SK-N-SH (cell line): ENCODE measurements at regions not wholly inside any gene's neighbourhood (a gene's known extent, or its start where the extent isn't known, plus 50 kb on each side); places are given as distances from the start of the nearest gene placed in this dataset.

Source experiments
- CTCF ChIA-PET: fragments of 300-600, 350-600 bp; formaldehyde crosslinking; extraction: SDS; loops from one replicate; lab custom pipeline; 2021; lab: Yijun Ruan, JAX
- POLR2A ChIA-PET: fragments of 350-600 bp; sonication (Branson Sonifier 250); formaldehyde crosslinking; extraction: SDS; loops from one replicate; lab custom pipeline; 2020; ENCODE audit warnings: antibody characterized with exemption, inconsistent platforms; lab: Yijun Ruan, JAX
- DNase-seq: peaks from one replicate; pipeline ENCODE4 v3.0.0; 2012
- H2AFZ ChIP-seq: fragments of 200-600 bp; sonication (generic); 2 replicates; pipeline ENCODE4 v1.8.1; 2016; ENCODE audit warnings: antibody characterized with exemption, mild to moderate bottlenecking, low read depth
- H3F3A ChIP-seq: fragments of 200-600 bp; sonication (generic); replicated peaks from 2 replicates; pipeline ENCODE3; 2016; ENCODE audit warnings: antibody characterized with exemption, mild to moderate bottlenecking; ENCODE audit not compliant: insufficient read depth
- H3K27ac ChIP-seq, 2 experiments: fragments of 200-500 bp in 1 of 2; fragments of 200-600 bp in 1 of 2; sonication (Bioruptor generic) in 1 of 2; sonication (generic), shearing (Covaris generic) in 1 of 2; 2 replicates each; pipeline versions ENCODE4 v1.5.1 to v1.6.1; 2014 to 2016; ENCODE audit warnings: low read depth in 2 of 2, inconsistent platforms in 1 of 2, low read length in 1 of 2, mild to moderate bottlenecking in 1 of 2, mixed read lengths in 1 of 2
- H3K27me3 ChIP-seq: fragments of 200-600 bp; sonication (generic), shearing (Covaris generic); 2 replicates; pipeline ENCODE4 v1.6.1; 2016; ENCODE audit warnings: mixed run types; ENCODE audit not compliant: insufficient read depth
- H3K36me3 ChIP-seq, 2 experiments: fragments of 200-500 bp in 1 of 2; fragments of 200-600 bp in 1 of 2; sonication (Bioruptor generic) in 1 of 2; sonication (generic) in 1 of 2; replicated peaks in 1 of 2; 2 replicates each; pipeline versions ENCODE3 to v1.5.1; 2014 to 2016; ENCODE audit warnings: low read length in 1 of 2, mild to moderate bottlenecking in 1 of 2; ENCODE audit not compliant: insufficient read depth in 2 of 2, control insufficient read depth in 1 of 2
- H3K4me1 ChIP-seq, 2 experiments: fragments of 200-500 bp in 1 of 2; fragments of 200-600 bp in 1 of 2; sonication (Bioruptor generic) in 1 of 2; sonication (generic), shearing (Covaris generic) in 1 of 2; 2 replicates each; pipeline versions ENCODE4 v1.5.1 to v1.6.1; 2014 to 2016; ENCODE audit warnings: low read depth in 1 of 2, low read length in 1 of 2, mixed run types in 1 of 2; ENCODE audit not compliant: insufficient read depth in 2 of 2, control insufficient read depth in 1 of 2
- H3K4me2 ChIP-seq: fragments of 200-600 bp; sonication (generic), shearing (Covaris generic); 2 replicates; pipeline ENCODE4 v1.6.1; 2017; ENCODE audit warnings: mixed run types
- H3K4me3 ChIP-seq, 2 experiments: fragments of 200-500 bp in 1 of 2; fragments of 200-600 bp in 1 of 2; sonication (Bioruptor generic) in 1 of 2; sonication (generic), shearing (Covaris generic) in 1 of 2; 2 replicates each; pipeline versions ENCODE4 v1.5.1 to v1.8.1; 2014 to 2016; ENCODE audit warnings: low read depth in 2 of 2, inconsistent platforms in 1 of 2, low read length in 1 of 2, mild to moderate bottlenecking in 1 of 2, mixed read lengths in 1 of 2, moderate library complexity in 1 of 2
- H3K79me2 ChIP-seq: fragments of 200-600 bp; sonication (generic); 2 replicates; pipeline ENCODE4 v1.8.1; 2017; ENCODE audit warnings: mild to moderate bottlenecking; ENCODE audit not compliant: insufficient read depth
- H3K9ac ChIP-seq: fragments of 200-600 bp; sonication (generic); 2 replicates; pipeline ENCODE4 v1.6.1; 2017; ENCODE audit warnings: mixed run types
- H3K9me2 ChIP-seq: fragments of 200-600 bp; sonication (generic); 2 replicates; pipeline ENCODE4 v1.6.1; 2017; ENCODE audit warnings: mixed run types
- H3K9me3 ChIP-seq: fragments of 200-600 bp; sonication (generic); 2 replicates; pipeline ENCODE4 v1.6.1; 2017; ENCODE audit warnings: mixed run types, mild to moderate bottlenecking, moderate library complexity
- H4K20me1 ChIP-seq: fragments of 200-600 bp; sonication (generic); 2 replicates; pipeline ENCODE4 v1.6.1; 2017; ENCODE audit warnings: mild to moderate bottlenecking, mixed run types; ENCODE audit not compliant: insufficient read depth
- CTCF ChIP-seq: fragments of 200-600 bp; sonication (generic); IDR thresholded peaks from 2 replicates; pipeline ENCODE4 v1.6.1; 2017; ENCODE audit warnings: antibody characterized with exemption, mild to moderate bottlenecking, moderate library complexity
- ELF1 ChIP-seq: IDR thresholded peaks from 2 replicates; pipeline ENCODE4 v1.4.0; 2012
- EP300 ChIP-seq, 2 experiments: IDR thresholded peaks; 2 replicates each; pipeline versions ENCODE4 v1.4.0 to v1.6.1; 2012; ENCODE audit warnings: borderline replicate concordance in 1 of 2, low read depth in 1 of 2, low read length in 1 of 2
- GABPA ChIP-seq: IDR thresholded peaks from 2 replicates; pipeline ENCODE4 v1.4.0; 2012; ENCODE audit warnings: low read depth, mild to moderate bottlenecking
- JUND ChIP-seq: IDR thresholded peaks from 2 replicates; pipeline ENCODE4 v1.4.0; 2012
- MEF2A ChIP-seq: IDR thresholded peaks from 2 replicates; pipeline ENCODE4 v1.4.0; 2012; ENCODE audit warnings: low read depth, borderline replicate concordance
- MXI1 ChIP-seq: IDR thresholded peaks from 2 replicates; pipeline ENCODE4 v1.6.1; 2012; ENCODE audit warnings: mild to moderate bottlenecking, low read depth, low read length, improper control_type of control experiment
- NRF1 ChIP-seq: IDR thresholded peaks from 2 replicates; pipeline ENCODE4 v1.6.1; 2012; ENCODE audit warnings: low read depth, mild to moderate bottlenecking, low read length
- PBX3 ChIP-seq: IDR thresholded peaks from 2 replicates; pipeline ENCODE4; 2012
- POLR2AphosphoS5 ChIP-seq: IDR thresholded peaks from 2 replicates; pipeline ENCODE4 v1.6.1; 2012; ENCODE audit warnings: low read depth, low read length
- RAD21 ChIP-seq: IDR thresholded peaks from 2 replicates; pipeline ENCODE4 v1.6.1; 2012; ENCODE audit warnings: mild to moderate bottlenecking, low read length
- RCOR1 ChIP-seq: fragments of 150-350 bp; IDR thresholded peaks from 2 replicates; pipeline ENCODE4 v1.6.1; 2017; ENCODE audit warnings: antibody characterized with exemption, low read length
- REST ChIP-seq: IDR thresholded peaks from 2 replicates; pipeline ENCODE4 v1.6.1; 2012; ENCODE audit warnings: mild to moderate bottlenecking, low read depth, low read length, moderate library complexity
- RFX5 ChIP-seq: IDR thresholded peaks from 2 replicates; pipeline ENCODE4 v1.6.1; 2012; ENCODE audit warnings: mild to moderate bottlenecking, improper control_type of control experiment, low read length
- TAF1 ChIP-seq: IDR thresholded peaks from 2 replicates; pipeline ENCODE4 v1.6.1; 2012; ENCODE audit warnings: low read depth, mild to moderate bottlenecking, low read length, moderate library complexity, borderline replicate concordance
- USF2 ChIP-seq: fragments of 150-350 bp; IDR thresholded peaks from 2 replicates; pipeline ENCODE4 v1.6.1; 2017; ENCODE audit warnings: antibody characterized with exemption, low read length, low read depth, borderline replicate concordance
- YY1 ChIP-seq: IDR thresholded peaks from 2 replicates; pipeline ENCODE4 v1.4.0; 2012; ENCODE audit warnings: low read depth, mild to moderate bottlenecking
- ZBTB33 ChIP-seq: IDR thresholded peaks from 2 replicates; pipeline ENCODE4 v1.4.0; 2012; ENCODE audit warnings: low read depth, borderline replicate concordance
- WGBS: methylation state at CpG from one replicate; pipeline ENCODE4 v1.1.6; 2017; ENCODE audit warnings: low lambda C conversion rate; 5-methylcytosine and 5-hydroxymethylcytosine counted together
- TF ChIP-seq, protein P1 (sequence below): IDR thresholded peaks from 2 replicates; pipeline ENCODE4 v1.4.0; 2012; ENCODE audit warnings: low read depth

GRCh38 chr4:189404271-189404670, 536.4 kb upstream of the FRG1 start:
- no peak overlapping the region for H3K4me2 ChIP-seq
- H3K9ac ChIP-seq = no peak overlapping the region
- no peaks in the 10 kb centered on the region for H3K9me3 ChIP-seq
- DNase-seq = no peak
- H3K9me2 ChIP-seq = no peaks in the 10 kb centered on the region
- TF ChIP-seq RAD21 (no peak), REST (no peak), ELF1 (no peak), ZBTB33 (no peak), EP300 (IDR thresholded peaks at IDR 0.05; ENCODE audit: borderline replicate concordance in 1 of 2, low read depth in 1 of 2, low read length in 1 of 2) (no peak), RCOR1 (no peak), PBX3 (no peak), RFX5 (no peak), GABPA (no peak), POLR2AphosphoS5 (no peak)
- TF ChIP-seq, protein P1, sequence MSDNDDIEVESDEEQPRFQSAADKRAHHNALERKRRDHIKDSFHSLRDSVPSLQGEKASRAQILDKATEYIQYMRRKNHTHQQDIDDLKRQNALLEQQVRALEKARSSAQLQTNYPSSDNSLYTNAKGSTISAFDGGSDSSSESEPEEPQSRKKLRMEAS = no peak
- H3K79me2 ChIP-seq = no peaks in the 10 kb centered on the region
- no peak overlapping the region for H3K27ac ChIP-seq
- H3F3A ChIP-seq = no peaks in the 10 kb centered on the region
- no peaks in the 10 kb centered on the region for H4K20me1 ChIP-seq
- 10% methylated on average over 1 of the region's 1 CpG for WGBS
- no peak overlapping the region for H2AFZ ChIP-seq
- no peaks in the 10 kb centered on the region for H3K36me3 ChIP-seq
- ChIA-PET CTCF (no interaction called here), POLR2A (no interaction called here)
- no peaks in the 10 kb centered on the region for H3K4me1 ChIP-seq
- H3K4me3 ChIP-seq = no peak overlapping the region
- no peaks in the 10 kb centered on the region for H3K27me3 ChIP-seq

DNA sequence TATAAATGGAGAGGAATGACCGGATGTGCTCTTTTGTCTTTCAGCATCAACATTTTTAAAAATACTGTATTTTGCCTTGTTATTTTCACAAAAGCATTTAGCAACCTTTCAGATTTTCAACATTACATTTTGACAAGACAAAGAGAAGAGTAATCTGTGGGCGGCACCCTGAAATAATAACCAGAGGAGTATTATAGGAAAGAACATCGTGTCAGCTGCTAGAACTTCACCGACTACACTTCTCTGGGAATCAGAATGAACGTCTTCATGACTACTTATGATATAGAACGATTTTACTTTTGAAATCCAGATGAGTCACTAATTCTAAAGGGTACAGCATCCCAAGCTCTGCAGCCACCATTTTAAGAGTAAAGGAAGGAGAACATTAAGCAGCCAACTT, 531.5 kb upstream of the FRG1 start:
- Histone ChIP-seq H3K4me1 (no peaks in the 10 kb centered on the region), H3F3A (no peaks in the 10 kb centered on the region), H3K4me2 (no peak overlapping the region), H3K36me3 (no peaks in the 10 kb centered on the region), H3K9ac (no peak overlapping the region), H3K9me3 (no peaks in the 10 kb centered on the region), H4K20me1 (no peaks in the 10 kb centered on the region), H3K9me2 (no peaks in the 10 kb centered on the region), H3K4me3 (no peak overlapping the region), H3K27ac (no peak overlapping the region), H3K79me2 (no peaks in the 10 kb centered on the region), H3K27me3 (no peaks in the 10 kb centered on the region), H2AFZ (no peak overlapping the region)
- DNase-seq = no peak
- 26% methylated on average over 6 of the region's 6 CpGs for WGBS
- POLR2A ChIA-PET = no interaction called here
- CTCF ChIA-PET = no interaction called here
- TF ChIP-seq USF2 (no peak), MEF2A (no peak), CTCF (no peak), RAD21 (no peak), MXI1 (no peak), NRF1 (no peak), JUND (no peak), TAF1 (no peak), GABPA (no peak), YY1 (no peak)
- TF ChIP-seq, protein P1 = no peak
